GM23338 (cell line): ENCODE measurements at regions not wholly inside any gene's neighbourhood (a gene's known extent, or its start where the extent isn't known, plus 50 kb on each side); places are given as distances from the start of the nearest gene placed in this dataset.

ENCODE experiments used
- CREB1 ChIP-seq: fragments of 250-450 bp; sonication (Bioruptor Pico); IDR thresholded peaks from 2 replicates; pipeline ENCODE4 v1.5.0; 2020; ENCODE audit warnings: low read depth, mild to moderate bottlenecking, moderate library complexity
- EZH2 ChIP-seq: fragments of 200-600 bp; sonication (generic); IDR thresholded peaks from one replicate; pipeline ENCODE4 v1.8.0; 2017; ENCODE audit warnings: antibody characterized with exemption, mild to moderate bottlenecking, low read depth; ENCODE audit not compliant: unreplicated experiment
- EZH2phosphoT487 ChIP-seq: fragments of 200-600 bp; sonication (generic); IDR thresholded peaks from one replicate; pipeline ENCODE4 v1.8.1; 2018; ENCODE audit warnings: antibody characterized with exemption; ENCODE audit not compliant: unreplicated experiment
- JUNB ChIP-seq: IDR thresholded peaks from one replicate; pipeline ENCODE4 v1.6.1; 2016; ENCODE audit warnings: antibody characterized with exemption; ENCODE audit not compliant: unreplicated experiment
- POLR2AphosphoS5 ChIP-seq: IDR thresholded peaks from 2 replicates; pipeline ENCODE4 v1.6.1; 2016; ENCODE audit warnings: antibody characterized with exemption, low read depth
- ZNF114 ChIP-seq: fragments of 250-450 bp; sonication (Bioruptor Pico); IDR thresholded peaks from 2 replicates; pipeline ENCODE4 v1.5.0; 2020; ENCODE audit warnings: mild to moderate bottlenecking, moderate library complexity
- TF ChIP-seq, protein P1 (sequence below), 2 experiments: fragments of 200-600 bp in 1 of 2; sonication (generic) in 1 of 2; conservative IDR thresholded peaks; 2 replicates each; pipeline versions ENCODE4 v1.5.1 to v1.6.1; 2016 to 2017; ENCODE audit warnings: antibody characterized with exemption in 2 of 2, low read depth in 2 of 2, mild to moderate bottlenecking in 2 of 2, moderate library complexity in 1 of 2
- TF ChIP-seq, protein P2 (sequence below): IDR thresholded peaks from one replicate; pipeline ENCODE4 v1.6.1; 2018; ENCODE audit warnings: antibody characterized with exemption; ENCODE audit not compliant: unreplicated experiment
- TF ChIP-seq, protein P3 (sequence below): IDR thresholded peaks from 2 replicates; pipeline ENCODE4 v1.6.1; 2016; ENCODE audit warnings: antibody characterized with exemption

DNA sequence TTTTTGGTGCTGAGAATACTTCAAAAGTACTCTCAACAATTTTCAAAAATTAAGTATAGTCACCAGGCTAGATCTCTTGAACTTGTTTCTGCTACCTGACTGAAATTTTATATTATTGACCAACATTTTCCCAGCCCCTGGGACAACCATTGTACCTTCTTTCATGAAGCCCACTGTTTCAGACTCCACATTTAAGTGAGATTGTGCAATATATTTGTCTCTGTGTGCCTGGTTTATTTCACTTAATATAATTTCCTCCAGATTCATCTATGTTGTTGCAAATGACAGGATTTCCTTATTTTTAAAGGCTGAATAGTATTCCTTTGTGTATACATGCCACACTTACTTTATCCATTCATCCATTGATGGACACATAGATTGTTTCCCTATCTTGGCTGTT lies 354.2 kb upstream of the VRK2 start:
- TF ChIP-seq, protein P1, sequence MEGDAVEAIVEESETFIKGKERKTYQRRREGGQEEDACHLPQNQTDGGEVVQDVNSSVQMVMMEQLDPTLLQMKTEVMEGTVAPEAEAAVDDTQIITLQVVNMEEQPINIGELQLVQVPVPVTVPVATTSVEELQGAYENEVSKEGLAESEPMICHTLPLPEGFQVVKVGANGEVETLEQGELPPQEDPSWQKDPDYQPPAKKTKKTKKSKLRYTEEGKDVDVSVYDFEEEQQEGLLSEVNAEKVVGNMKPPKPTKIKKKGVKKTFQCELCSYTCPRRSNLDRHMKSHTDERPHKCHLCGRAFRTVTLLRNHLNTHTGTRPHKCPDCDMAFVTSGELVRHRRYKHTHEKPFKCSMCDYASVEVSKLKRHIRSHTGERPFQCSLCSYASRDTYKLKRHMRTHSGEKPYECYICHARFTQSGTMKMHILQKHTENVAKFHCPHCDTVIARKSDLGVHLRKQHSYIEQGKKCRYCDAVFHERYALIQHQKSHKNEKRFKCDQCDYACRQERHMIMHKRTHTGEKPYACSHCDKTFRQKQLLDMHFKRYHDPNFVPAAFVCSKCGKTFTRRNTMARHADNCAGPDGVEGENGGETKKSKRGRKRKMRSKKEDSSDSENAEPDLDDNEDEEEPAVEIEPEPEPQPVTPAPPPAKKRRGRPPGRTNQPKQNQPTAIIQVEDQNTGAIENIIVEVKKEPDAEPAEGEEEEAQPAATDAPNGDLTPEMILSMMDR (conservative IDR thresholded peaks at IDR 0.05; ENCODE audit: low read depth in 2 of 2): no peak
- TF ChIP-seq EZH2 (no peak), POLR2AphosphoS5 (no peak), EZH2phosphoT487 (no peak), ZNF114 (CRISPR knock-in tag) (no peak), CREB1 (CRISPR knock-in tag) (no peak), JUNB (no peak)
- TF ChIP-seq, protein P2, sequence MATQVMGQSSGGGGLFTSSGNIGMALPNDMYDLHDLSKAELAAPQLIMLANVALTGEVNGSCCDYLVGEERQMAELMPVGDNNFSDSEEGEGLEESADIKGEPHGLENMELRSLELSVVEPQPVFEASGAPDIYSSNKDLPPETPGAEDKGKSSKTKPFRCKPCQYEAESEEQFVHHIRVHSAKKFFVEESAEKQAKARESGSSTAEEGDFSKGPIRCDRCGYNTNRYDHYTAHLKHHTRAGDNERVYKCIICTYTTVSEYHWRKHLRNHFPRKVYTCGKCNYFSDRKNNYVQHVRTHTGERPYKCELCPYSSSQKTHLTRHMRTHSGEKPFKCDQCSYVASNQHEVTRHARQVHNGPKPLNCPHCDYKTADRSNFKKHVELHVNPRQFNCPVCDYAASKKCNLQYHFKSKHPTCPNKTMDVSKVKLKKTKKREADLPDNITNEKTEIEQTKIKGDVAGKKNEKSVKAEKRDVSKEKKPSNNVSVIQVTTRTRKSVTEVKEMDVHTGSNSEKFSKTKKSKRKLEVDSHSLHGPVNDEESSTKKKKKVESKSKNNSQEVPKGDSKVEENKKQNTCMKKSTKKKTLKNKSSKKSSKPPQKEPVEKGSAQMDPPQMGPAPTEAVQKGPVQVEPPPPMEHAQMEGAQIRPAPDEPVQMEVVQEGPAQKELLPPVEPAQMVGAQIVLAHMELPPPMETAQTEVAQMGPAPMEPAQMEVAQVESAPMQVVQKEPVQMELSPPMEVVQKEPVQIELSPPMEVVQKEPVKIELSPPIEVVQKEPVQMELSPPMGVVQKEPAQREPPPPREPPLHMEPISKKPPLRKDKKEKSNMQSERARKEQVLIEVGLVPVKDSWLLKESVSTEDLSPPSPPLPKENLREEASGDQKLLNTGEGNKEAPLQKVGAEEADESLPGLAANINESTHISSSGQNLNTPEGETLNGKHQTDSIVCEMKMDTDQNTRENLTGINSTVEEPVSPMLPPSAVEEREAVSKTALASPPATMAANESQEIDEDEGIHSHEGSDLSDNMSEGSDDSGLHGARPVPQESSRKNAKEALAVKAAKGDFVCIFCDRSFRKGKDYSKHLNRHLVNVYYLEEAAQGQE: no peak
- TF ChIP-seq, protein P3, sequence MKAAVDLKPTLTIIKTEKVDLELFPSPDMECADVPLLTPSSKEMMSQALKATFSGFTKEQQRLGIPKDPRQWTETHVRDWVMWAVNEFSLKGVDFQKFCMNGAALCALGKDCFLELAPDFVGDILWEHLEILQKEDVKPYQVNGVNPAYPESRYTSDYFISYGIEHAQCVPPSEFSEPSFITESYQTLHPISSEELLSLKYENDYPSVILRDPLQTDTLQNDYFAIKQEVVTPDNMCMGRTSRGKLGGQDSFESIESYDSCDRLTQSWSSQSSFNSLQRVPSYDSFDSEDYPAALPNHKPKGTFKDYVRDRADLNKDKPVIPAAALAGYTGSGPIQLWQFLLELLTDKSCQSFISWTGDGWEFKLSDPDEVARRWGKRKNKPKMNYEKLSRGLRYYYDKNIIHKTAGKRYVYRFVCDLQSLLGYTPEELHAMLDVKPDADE: no peak
